ENCODE measurements at regions not wholly inside any gene's neighbourhood (a gene's known extent, or its start where the extent isn't known, plus 50 kb on each side); places are given as distances from the start of the nearest gene placed in this dataset.

DNA sequence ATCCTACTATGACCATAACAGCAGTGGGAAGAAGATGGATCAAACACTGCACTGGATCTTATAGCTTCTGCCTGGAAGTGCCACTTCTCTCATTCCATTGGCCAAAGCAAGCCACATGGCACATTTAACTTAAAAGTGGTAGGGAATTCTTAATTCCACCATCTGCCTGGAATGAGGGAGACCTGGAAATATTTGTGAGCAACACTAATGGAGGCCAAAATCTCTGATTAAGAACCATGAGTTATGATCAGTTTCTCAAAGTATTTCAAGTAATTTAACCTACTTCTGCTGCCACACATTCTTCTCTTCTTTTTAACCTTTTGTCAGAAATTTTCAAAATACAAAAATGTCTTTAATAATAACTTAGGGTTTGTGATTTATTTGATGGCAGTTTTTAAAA is 154.0 kb upstream of the C1orf87 start:
- TF ChIP-seq, protein P1, sequence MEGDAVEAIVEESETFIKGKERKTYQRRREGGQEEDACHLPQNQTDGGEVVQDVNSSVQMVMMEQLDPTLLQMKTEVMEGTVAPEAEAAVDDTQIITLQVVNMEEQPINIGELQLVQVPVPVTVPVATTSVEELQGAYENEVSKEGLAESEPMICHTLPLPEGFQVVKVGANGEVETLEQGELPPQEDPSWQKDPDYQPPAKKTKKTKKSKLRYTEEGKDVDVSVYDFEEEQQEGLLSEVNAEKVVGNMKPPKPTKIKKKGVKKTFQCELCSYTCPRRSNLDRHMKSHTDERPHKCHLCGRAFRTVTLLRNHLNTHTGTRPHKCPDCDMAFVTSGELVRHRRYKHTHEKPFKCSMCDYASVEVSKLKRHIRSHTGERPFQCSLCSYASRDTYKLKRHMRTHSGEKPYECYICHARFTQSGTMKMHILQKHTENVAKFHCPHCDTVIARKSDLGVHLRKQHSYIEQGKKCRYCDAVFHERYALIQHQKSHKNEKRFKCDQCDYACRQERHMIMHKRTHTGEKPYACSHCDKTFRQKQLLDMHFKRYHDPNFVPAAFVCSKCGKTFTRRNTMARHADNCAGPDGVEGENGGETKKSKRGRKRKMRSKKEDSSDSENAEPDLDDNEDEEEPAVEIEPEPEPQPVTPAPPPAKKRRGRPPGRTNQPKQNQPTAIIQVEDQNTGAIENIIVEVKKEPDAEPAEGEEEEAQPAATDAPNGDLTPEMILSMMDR (IDR thresholded peaks at IDR 0.05), result no peak
- TF ChIP-seq POLR2A (IDR thresholded peaks at IDR 0.05) (no peak), POLR2AphosphoS5 (IDR thresholded peaks at IDR 0.05) (no peak), EP300 (IDR thresholded peaks at IDR 0.05) (no peak)
